Stimulated activated CD4-positive, alpha-beta T cell treated with anti-CD3 and anti-CD28 coated beads, TNF-alpha, amount 100 ng/mL, for 24 hours (primary cell): ENCODE measurements at regions not wholly inside any gene's neighbourhood (a gene's known extent, or its start where the extent isn't known, plus 50 kb on each side); places are given as distances from the start of the nearest gene placed in this dataset.
"Not testable (repeated sequence)": the region's sequence is repeated elsewhere in the genome, so short reads cannot be mapped to it uniquely, and the experiment has no call there.

ENCODE experiments used
- DNase-seq, 3 experiments: peaks; one replicate each; pipeline ENCODE4 v3.0.0-alpha.2; 2020; ENCODE audit warnings: low read depth in 3 of 3

GRCh38 chr21:34219334-34220060 lies 144.3 kb upstream of the KCNE2 start:
- DNase-seq = no peak

DNA sequence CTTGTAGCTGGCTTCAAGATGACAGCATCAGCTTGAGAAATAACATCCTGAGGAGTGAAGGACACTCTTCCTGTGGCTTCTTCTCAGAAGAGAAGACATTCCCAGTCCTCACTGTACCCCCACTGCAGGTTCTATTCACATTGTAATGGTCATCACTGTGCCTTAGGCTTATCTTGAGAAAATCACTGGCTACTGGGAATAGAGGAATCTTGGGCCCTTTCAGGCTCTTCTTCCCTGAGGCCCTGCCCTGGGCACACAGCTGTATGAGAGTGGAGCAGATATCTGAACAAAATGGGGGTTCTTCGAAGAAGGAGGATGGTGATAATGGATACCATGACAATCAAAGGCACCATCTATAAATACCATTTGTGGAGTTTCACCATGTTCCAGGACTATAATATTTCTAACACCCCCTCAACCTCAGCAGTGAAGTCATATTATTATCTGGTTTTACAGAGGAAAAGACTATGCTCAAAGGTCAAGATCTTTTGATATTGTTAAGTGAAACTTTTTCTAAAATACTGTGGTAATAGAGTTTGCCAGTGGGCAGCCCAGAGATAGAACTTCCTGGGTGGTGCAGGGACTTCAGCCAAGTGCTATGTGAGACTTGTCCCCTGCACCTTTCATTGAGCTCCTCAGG lies 143.1 kb upstream of the KCNE2 start:
- DNase-seq = no peak

GRCh38 chr21:34221331-34222030 lies 142.3 kb upstream of the KCNE2 start:
- DNase-seq = no peak

DNA sequence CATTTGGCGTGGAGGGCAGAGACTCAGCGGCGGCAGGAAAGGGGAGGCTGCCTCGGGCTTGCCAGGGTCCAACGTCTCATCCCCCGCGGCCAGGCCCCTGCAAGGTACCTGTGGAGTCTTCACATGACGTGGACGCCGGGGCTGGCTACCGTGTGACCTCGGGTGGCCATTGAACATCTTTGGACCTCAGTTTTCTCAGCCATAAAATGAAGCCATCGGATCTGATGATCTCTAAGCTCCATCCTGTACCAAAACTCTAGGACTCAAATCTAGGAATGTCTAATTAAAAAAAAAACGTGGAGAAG lies 141.8 kb upstream of the KCNE2 start:
- no peak for DNase-seq

DNA sequence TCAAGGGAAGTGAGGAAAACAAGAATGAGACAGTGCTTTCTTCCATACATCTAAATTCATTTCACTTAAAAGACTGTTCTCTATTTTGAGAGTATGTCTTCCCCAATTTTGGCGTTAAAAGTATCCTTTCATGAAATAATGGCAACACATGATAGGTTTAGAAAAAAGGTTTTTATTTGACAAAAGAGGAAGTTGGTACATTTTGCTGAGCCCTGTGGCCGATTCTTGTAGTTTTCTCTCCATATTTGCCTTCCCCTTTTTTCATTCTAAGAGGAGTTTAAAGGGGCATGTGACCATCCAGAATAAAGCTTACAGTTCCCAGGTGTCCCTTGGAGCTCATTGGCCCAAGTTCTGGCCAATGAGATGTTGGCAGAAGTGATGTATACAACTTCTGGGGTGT lies 140.4 kb upstream of the KCNE2 start:
- no peak for DNase-seq

DNA sequence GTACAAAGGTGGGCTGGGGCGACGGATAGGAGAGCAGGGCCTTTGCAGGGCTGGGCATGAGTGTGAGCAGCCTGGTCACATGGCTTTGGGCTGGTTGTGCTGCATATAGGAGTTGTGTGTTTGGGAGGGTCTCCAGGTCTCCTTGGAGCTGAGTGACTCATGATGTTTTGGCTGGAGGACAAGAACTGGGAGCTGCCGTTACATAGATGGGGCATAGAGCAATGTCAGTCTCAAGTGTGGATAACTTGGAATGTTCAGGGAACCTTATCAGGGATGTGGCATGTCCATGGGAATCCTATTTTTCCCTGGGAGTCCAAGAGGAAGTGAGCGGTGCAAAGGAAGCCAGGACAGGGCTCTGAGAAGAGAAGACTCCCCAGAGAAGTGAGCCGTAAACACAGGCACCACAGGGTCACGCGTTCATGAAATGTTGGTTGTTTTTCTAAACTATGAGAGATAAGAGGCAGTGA lies 136.4 kb upstream of the KCNE2 start:
- no peak for DNase-seq

DNA sequence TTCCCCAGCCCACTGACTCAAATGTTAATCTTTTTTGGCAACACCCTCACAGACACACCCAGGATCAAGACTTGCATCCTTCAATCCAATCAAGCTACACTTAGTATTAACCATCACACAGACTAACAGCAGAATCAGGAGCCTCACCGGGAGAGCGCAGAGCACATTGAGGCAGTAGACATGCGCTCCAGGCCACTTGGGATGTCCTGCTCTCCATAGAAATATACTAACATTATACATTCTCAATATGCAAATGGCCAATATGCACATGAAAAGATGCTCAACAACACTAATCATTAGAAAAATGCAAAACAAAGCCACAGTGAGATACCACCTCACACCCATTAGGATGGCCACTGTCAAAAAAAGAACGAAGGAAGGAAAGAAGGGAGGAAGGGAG lies 135.0 kb upstream of the KCNE2 start:
- DNase-seq = no peak

GRCh38 chr21:34229353-34229752 lies 134.5 kb upstream of the KCNE2 start:
- DNase-seq = no peak

GRCh38 chr21:34233741-34234140 lies 130.1 kb upstream of the KCNE2 start:
- DNase-seq = not testable (repeated sequence)

GRCh38 chr21:34235514-34235913 lies 128.3 kb upstream of the KCNE2 start:
- DNase-seq = no peak

DNA sequence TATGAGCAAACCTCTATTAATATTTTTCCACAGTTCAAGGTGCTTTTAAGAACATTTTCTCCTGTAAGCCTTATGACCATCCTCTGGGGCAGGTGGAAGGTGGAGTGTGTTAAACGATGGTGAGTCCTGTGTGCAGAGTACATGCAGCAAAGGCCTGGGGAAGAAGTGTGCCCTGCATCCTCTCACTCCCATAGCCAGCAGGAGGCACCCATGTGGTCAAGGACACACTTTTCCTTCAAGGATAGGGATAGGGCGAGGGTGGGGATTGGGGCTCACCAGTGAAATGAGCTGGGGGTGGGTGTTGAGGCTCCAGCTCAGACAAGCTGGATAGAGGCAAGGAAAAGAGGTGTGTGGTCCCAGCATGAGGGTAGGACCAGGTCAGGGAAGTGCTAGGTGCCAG lies 120.8 kb upstream of the KCNE2 start:
- no peak for DNase-seq

DNA sequence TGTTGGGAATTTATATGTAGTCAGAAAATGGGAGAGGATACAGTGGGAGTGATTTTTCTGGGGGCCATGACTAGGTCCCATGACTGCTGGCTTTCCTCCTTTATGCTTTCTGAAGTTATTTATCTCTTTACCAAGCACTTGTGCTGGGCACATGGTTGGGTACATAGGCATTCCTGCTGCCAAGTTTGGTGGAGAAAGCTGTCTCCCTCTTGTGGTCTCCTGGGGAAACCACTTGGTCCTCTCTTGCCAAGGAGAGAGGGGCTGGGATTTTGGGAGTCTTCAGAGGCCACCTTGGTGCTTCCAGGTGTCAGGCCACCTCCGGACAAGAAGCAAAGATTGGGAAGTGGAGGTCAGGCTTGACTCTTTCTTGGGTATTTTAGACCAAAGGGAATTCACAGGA lies 120.2 kb upstream of the KCNE2 start:
- DNase-seq = no peak

DNA sequence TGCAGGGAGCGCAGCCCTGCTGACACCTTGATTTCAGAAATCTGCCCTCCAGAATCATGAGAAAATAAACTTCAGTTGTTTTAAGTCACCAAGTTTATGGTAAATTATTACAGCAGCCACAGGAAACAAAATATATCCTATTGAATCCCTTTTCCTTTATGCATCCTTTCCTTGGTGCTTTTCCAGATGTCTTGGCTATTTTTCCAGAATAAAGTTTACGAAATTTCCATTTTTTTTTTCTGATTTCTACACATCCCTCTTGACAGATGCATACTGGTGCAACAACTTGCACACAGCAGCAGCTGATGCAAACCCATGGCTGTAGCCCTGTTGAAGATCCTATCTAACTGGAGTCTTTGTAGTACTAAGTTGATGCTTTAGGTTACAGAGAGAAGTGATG lies 111.1 kb upstream of the KCNE2 start:
- no peak for DNase-seq

DNA sequence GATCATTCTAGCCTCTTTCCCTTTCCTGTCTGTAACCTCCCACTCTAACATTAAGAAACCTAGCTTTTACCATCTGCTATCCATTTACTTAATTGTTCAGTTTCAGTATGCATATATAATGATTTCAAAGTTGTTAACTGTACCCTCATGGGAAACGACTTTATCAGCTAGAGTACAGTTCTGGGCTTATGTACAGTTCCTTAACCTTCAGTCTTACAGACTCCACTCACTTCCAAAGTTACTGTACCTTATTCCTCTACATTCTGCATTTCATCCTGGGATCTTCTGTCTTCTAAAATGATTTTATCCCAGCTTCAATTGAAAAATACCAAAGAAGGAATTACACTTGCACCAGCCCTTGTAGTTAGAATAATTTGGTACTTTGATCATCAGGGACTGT lies 108.7 kb upstream of the KCNE2 start:
- DNase-seq = no peak

- DNase-seq = no peak
These were observed 103.4 kb upstream of the KCNE2 start for GRCh38 chr21:34260277-34261008.

DNA sequence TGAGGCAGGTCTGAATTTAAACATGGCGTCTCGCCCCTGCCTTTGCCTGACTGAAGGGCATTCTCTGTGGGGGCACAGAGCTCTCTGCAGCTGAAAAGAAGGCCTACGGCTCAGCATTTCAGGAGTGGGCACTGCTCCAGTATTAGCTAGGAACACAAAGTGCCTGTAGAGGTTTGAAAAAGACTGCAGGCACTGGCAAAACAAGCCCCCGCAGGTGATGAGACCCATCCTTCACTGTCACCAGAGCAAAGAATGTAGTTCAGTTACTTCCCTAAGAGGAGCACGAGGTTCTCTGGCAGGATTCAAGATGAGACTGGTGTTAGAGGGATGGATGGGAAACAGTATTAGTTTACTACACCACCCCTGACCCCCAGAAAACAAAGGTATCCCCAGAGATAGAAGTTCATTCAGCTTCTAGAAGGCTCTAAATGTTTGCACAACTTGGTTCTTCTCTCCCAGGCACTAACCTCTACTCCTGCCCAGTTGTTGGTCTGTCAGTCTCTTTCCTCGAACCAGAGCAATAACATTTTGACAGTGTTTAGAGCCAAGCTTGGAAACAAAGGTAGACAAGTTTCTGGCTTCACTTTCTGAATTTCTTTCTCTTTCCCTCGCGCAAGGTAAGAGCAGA lies 101.9 kb upstream of the KCNE2 start:
- no peak for DNase-seq

DNA sequence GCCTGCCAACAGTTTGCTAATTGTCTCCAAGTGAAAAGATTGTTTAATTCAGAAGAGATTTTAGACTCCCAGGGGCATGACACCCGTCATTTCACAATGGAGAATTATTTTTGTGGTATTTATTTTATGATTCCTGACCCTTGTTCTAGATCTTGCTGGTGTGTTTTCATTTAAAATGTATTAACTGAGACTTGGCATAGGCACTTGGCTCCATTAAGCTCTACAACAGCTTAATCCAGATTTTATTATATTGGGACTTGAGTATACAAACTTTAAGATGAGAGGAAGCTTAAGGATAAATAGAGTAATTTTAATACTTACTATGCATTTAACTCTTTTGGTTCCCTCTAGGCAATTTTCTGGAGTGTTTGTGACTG lies 101.3 kb upstream of the KCNE2 start:
- no peak for DNase-seq

DNA sequence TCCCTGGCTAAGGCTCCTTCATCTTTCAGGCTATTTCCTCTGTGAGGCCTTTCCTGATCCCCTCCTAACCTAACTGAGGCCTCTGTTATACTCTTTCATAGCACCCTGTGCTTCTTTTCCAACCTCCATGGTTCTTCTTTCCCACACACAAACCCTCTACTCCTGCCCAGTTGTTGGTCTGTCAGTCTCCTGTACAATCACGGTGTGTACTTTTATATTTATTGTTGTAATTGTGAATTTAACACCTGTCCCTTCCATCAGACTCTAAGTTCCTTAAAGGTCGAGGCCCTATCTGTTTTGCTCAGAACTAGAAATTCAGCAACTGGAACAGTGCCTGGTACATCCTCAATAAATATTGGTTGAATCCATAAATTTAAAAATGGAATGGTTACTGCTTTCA lies 100.2 kb upstream of the KCNE2 start:
- no peak for DNase-seq

DNA sequence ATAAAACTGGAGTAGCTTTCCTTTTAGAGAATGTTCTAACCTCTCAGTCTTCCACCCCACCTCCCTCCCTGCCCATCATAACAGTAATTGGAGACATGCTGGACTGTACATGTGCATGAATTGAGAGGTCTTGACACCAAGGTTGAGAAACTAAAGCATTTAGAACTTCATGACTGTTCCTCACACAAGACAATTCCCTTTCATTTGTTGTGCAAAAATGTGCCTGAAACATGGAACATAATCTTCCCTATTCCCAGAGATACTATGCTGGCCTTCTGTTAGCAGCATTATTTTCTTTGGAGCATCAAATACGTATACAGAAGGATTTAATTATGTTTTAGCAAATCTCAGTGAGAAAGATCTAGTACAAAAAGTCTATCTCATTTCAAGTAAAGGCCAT lies 97.5 kb upstream of the KCNE2 start:
- no peak for DNase-seq

DNA sequence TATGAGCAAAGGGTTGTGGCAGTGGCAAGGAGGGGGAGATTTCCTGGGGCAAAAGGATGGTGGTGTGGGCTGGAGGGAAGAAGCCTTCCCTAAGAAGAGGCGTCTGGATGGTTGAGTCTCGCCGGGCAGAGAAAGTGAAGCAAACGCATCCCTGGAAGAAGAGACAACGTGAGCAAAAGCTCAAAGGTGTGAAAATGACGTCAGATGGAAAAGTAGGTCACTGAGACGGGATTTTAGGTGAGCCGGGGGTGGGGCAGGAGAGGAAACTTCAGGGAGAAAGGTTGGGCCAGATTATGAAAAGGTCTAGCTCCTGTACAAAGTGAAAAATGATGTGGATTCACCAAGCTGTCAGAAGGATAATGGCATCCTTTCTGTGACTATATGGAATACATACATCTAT lies 95.3 kb upstream of the KCNE2 start:
- DNase-seq = no peak

DNA sequence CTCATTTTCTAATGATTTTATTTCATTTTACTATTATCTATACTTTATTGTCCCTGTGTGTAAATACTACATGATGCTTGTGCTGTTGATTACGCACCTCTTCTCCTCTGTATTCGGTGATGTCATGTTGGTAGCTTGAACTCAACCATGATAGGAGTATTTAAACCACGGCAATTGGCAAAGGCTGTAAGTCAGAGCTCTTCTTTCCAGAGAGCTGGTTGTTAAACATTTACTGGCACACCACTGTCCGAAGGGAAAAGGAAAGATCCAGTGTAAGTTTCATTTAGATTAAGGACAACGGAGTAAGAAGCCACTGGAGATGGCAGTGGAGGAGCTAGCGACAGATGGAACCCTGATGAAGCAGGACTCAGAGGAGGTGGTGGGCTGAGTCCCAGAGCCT lies 93.4 kb upstream of the KCNE2 start:
- no peak for DNase-seq

GRCh38 chr21:34271189-34271851 lies 92.5 kb upstream of the KCNE2 start:
- DNase-seq = no peak
